ENCODE measurements at regions not wholly inside any gene's neighbourhood (a gene's known extent, or its start where the extent isn't known, plus 50 kb on each side); places are given as distances from the start of the nearest gene placed in this dataset.
A peak's percentile ranks its signal among the peaks of the same experiment; 100 is the strongest.

DNA sequence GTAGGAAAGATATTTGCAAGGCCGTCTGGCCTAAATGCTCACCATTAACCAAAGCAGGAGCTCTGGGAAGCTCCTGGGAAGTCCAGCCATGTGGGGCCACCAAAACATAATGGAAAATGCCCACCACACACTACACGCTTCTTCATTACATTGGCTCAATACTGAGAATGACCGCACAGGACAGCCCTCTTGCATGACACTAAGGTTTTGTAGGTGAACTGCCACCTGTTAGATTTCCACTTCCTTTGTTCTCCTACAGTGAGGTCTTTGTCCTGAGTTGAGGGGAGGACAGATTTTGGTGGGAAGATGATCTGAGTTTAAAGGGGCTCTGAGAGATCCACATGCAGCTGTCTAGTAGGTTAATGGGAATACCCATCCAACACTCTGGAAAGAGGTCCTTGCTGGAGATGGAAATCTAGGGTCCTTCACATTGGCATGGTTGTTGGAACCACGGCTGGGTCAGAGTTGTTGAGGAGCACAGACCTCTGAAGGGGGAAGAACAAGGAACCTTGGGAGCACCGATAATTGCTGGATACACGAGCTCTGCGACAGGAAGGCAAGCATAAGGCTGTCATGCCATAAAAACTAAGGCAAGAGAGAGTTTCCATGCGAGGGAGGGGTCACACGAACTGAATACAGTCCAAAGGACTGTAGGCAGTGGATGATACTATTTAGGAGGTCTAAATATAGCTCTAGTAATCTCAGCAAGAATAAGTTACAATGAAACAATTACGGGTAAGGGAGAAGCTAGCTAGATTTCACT is 105.5 kb upstream of the IRF2BP2 start:
- Histone ChIP-seq H3K9me3 (no peaks in the 10 kb centered on the region), H3K4me1 (peaks cover 45 to 72% (median 55%) of the 10 kb centered on the region in 4 donors), H3K4me3 (no peak overlapping the region), H3K27ac (peak overlapping the region; percentile 97 to 99 (median 98)), H3K27me3 (no peaks in the 10 kb centered on the region), H3K36me3 (no peaks in the 10 kb centered on the region)
- peak; percentile 56 for DNase-seq
- in situ Hi-C loops (cut with MboI; ENCODE audit: low pct_ligation_motif_present in 1 of 4, low pct_unique_long_range_greater_than_20kb in 1 of 4, low sequenced_read_pairs in 3 of 4) (loop anchor here in 2 of 4 donors (5.0 to 25.0 kb wide), 2 partner anchors 103 to 347 kb away; partner anchors contain the start of gene IRF2BP2 (in 1 of the 2)), intact Hi-C loops (cut with DNase I; ENCODE audit: low total_unique reads) (loop anchor here (5.0 kb wide), 1 partner anchor 377 kb away; no protein-coding TSS in a partner anchor)
- TF ChIP-seq EP300 (IDR thresholded peaks at IDR 0.05; ENCODE audit: low read depth) (no peak), POLR2AphosphoS5 (IDR thresholded peaks at IDR 0.05) (peak in 2 of 3 donors; percentile 27 to 56)
- WGBS, 2 donors (ENCODE audit: low coverage in 1 of 2), result 49 to 52% methylated on average over 8 to 10 of the region's 10 CpGs

DNA sequence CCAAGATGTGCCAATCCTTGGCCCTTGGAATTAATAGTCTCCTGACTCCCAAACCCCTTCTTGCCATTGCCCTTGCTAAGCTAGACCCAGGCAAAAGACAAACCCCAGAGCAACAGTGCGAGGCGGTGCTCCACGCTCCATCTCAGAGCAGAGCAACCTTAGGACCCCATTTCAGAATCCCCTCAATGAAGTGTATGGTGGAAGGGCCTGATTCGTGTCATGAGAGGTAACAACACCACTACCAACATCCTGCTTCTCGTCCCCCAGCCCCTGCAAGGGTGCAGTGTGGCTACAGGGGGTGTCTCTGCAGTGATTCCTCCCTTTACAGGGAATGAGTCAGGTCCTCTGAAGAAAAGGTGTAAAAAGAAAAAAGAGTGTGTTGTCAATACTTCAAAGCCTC is 103.9 kb upstream of the IRF2BP2 start:
- peaks cover 36 to 68% (median 57%) of the 10 kb centered on the region in 4 donors for H3K4me1 ChIP-seq
- peak overlapping the region in 1 of 4 donors; percentile 74 for H3K27ac ChIP-seq

DNA sequence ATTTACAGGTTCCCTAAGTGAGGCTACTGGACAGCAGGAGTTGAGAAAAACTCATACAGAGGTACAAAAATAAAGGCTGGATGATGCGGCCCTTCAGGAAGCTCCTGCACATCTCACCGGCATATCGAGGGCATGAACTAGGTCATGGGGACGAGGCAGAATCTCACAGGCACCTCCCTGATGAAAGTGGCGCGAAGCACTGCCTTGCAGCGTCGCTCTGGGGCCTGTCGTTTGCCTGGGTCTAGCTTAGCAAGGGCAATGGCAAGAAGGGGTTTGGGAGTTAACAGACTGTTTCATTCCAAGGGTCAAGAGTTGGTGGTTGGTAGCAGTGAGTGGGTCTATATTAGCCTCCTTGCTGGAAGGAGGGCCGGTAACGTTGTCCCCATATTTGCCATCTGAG is 103.5 kb upstream of the IRF2BP2 start:
- H3K27ac ChIP-seq, result peak overlapping the region in 2 of 4 donors; percentile 1 to 74

More for the DNA sequence above, 103.9 kb upstream of the IRF2BP2 start:
- no peaks in the 10 kb centered on the region for H3K36me3 ChIP-seq
- no peak for TF ChIP-seq POLR2AphosphoS5 (IDR thresholded peaks at IDR 0.05)
- no peak for DNase-seq
- intact Hi-C loops (cut with DNase I; ENCODE audit: low total_unique reads), result no loop called here
- H3K4me3 ChIP-seq, result no peak overlapping the region
- H3K27me3 ChIP-seq, result no peaks in the 10 kb centered on the region
- in situ Hi-C loops (cut with MboI; ENCODE audit: low pct_ligation_motif_present in 1 of 4, low pct_unique_long_range_greater_than_20kb in 1 of 4, low sequenced_read_pairs in 3 of 4), result loop anchor here in 1 of 4 donors (25.0 kb wide), 1 partner anchor 348 kb away; no protein-coding TSS in a partner anchor
- WGBS, 2 donors (ENCODE audit: low coverage in 1 of 2), result 94% methylated on average over 5 of the region's 5 CpGs; no CpG with 5 or more reads in 1 of the 2 donors
- no peaks in the 10 kb centered on the region for H3K9me3 ChIP-seq

DNA sequence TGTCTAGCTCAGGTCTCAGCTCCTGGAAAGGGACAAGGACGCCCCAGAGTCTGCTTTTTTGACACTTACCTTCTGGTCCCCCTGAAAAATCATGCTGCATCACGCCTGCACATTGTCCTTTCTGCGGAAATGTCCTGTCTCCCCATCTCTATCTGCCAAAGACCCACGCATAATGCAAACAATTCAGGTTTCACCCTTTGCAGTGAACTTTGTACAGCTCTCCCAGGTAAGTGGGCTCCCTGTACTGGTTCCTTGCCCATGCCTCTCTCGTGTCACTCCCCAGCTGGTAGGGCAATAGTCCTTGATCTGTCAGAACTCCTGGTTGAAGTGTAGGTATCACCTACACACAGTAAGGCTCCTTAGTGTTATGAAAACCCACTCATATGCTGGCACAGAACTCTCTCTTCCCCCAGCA is 102.9 kb upstream of the IRF2BP2 start:
- no peak for DNase-seq
- no peak overlapping the region for H3K4me3 ChIP-seq
- TF ChIP-seq POLR2A (IDR thresholded peaks at IDR 0.05) (no peak), EP300 (IDR thresholded peaks at IDR 0.05; ENCODE audit: low read depth) (no peak), POLR2AphosphoS5 (IDR thresholded peaks at IDR 0.05) (no peak)
- TF ChIP-seq, protein P1, sequence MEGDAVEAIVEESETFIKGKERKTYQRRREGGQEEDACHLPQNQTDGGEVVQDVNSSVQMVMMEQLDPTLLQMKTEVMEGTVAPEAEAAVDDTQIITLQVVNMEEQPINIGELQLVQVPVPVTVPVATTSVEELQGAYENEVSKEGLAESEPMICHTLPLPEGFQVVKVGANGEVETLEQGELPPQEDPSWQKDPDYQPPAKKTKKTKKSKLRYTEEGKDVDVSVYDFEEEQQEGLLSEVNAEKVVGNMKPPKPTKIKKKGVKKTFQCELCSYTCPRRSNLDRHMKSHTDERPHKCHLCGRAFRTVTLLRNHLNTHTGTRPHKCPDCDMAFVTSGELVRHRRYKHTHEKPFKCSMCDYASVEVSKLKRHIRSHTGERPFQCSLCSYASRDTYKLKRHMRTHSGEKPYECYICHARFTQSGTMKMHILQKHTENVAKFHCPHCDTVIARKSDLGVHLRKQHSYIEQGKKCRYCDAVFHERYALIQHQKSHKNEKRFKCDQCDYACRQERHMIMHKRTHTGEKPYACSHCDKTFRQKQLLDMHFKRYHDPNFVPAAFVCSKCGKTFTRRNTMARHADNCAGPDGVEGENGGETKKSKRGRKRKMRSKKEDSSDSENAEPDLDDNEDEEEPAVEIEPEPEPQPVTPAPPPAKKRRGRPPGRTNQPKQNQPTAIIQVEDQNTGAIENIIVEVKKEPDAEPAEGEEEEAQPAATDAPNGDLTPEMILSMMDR (IDR thresholded peaks at IDR 0.05), result no peak
- no peaks in the 10 kb centered on the region for H3K27me3 ChIP-seq
- WGBS, 2 donors (ENCODE audit: low coverage in 1 of 2), result 77% methylated on average over 5 of the region's 5 CpGs; no CpG with 5 or more reads in 1 of the 2 donors
- intact Hi-C loops (cut with DNase I; ENCODE audit: low total_unique reads) (no loop called here), in situ Hi-C loops (cut with MboI; ENCODE audit: low pct_ligation_motif_present in 1 of 4, low pct_unique_long_range_greater_than_20kb in 1 of 4, low sequenced_read_pairs in 3 of 4) (loop anchor here in 1 of 4 donors (25.0 kb wide), 1 partner anchor 349 kb away; no protein-coding TSS in a partner anchor)
- no peaks in the 10 kb centered on the region for H3K36me3 ChIP-seq
- peaks cover 27 to 58% (median 49%) of the 10 kb centered on the region in 4 donors for H3K4me1 ChIP-seq
- H3K9me3 ChIP-seq, result no peaks in the 10 kb centered on the region
- H3K27ac ChIP-seq, result peak overlapping the region in 3 of 4 donors; percentile 1 to 74 (median 66)

More for the DNA sequence above, 103.5 kb upstream of the IRF2BP2 start:
- no peak for DNase-seq
- Histone ChIP-seq H3K4me3 (no peak overlapping the region), H3K4me1 (peaks cover 32 to 64% (median 53%) of the 10 kb centered on the region in 4 donors), H3K27me3 (no peaks in the 10 kb centered on the region), H3K9me3 (no peaks in the 10 kb centered on the region), H3K36me3 (no peaks in the 10 kb centered on the region)
- 87% methylated on average over 11 of the region's 11 CpGs; no CpG with 5 or more reads in 1 of the 2 donors for WGBS, 2 donors (ENCODE audit: low coverage in 1 of 2)
- in situ Hi-C loops (cut with MboI; ENCODE audit: low pct_ligation_motif_present in 1 of 4, low pct_unique_long_range_greater_than_20kb in 1 of 4, low sequenced_read_pairs in 3 of 4), result loop anchor here in 1 of 4 donors (25.0 kb wide), 1 partner anchor 349 kb away; no protein-coding TSS in a partner anchor
- TF ChIP-seq, protein P1 (IDR thresholded peaks at IDR 0.05), result no peak
- TF ChIP-seq POLR2AphosphoS5 (IDR thresholded peaks at IDR 0.05) (no peak), POLR2A (IDR thresholded peaks at IDR 0.05) (no peak), EP300 (IDR thresholded peaks at IDR 0.05; ENCODE audit: low read depth) (no peak)
- intact Hi-C loops (cut with DNase I; ENCODE audit: low total_unique reads), result no loop called here

Data from transverse colon (tissue), 4 donors.